GM23338 (cell line): ENCODE measurements at regions not wholly inside any gene's neighbourhood (a gene's known extent, or its start where the extent isn't known, plus 50 kb on each side); places are given as distances from the start of the nearest gene placed in this dataset.

Source experiments
- CTCF ChIP-seq, 2 experiments: fragments of 200-600 bp in 1 of 2; sonication (generic) in 1 of 2; conservative IDR thresholded peaks; 2 replicates each; pipeline versions ENCODE4 v1.5.1 to v1.6.1; 2016 to 2017; ENCODE audit warnings: antibody characterized with exemption in 2 of 2, low read depth in 2 of 2, mild to moderate bottlenecking in 2 of 2, moderate library complexity in 1 of 2
- EZH2phosphoT487 ChIP-seq: fragments of 200-600 bp; sonication (generic); IDR thresholded peaks from one replicate; pipeline ENCODE4 v1.8.1; 2018; ENCODE audit warnings: antibody characterized with exemption; ENCODE audit not compliant: unreplicated experiment
- POLR2AphosphoS5 ChIP-seq: IDR thresholded peaks from 2 replicates; pipeline ENCODE4 v1.6.1; 2016; ENCODE audit warnings: antibody characterized with exemption, low read depth

- TF ChIP-seq EZH2phosphoT487 (no peak), CTCF (conservative IDR thresholded peaks at IDR 0.05; ENCODE audit: low read depth in 2 of 2) (no peak), POLR2AphosphoS5 (no peak)
Observed at GRCh38 chr5:165407352-165407751, 1901.9 kb downstream of the MAT2B start.
